ENCODE measurements at regions not wholly inside any gene's neighbourhood (a gene's known extent, or its start where the extent isn't known, plus 50 kb on each side); places are given as distances from the start of the nearest gene placed in this dataset.

- no peak for TF ChIP-seq OSR1 (CRISPR knock-in tag; IDR thresholded peaks at IDR 0.05)
- no peak for TF ChIP-seq RARB (CRISPR knock-in tag; IDR thresholded peaks at IDR 0.05)
- no peak for TF ChIP-seq TCF4 (CRISPR knock-in tag; IDR thresholded peaks at IDR 0.05; ENCODE audit: borderline replicate concordance)
- TF ChIP-seq ZFP30 (CRISPR knock-in tag; IDR thresholded peaks at IDR 0.05) = no peak
- TF ChIP-seq ARNTL (CRISPR knock-in tag; IDR thresholded peaks at IDR 0.05; ENCODE audit: borderline replicate concordance, low read depth) = no peak
- no peak for TF ChIP-seq BACH2 (CRISPR knock-in tag; IDR thresholded peaks at IDR 0.05; ENCODE audit: borderline replicate concordance)
- TF ChIP-seq TOX (CRISPR knock-in tag; IDR thresholded peaks at IDR 0.05; ENCODE audit: borderline replicate concordance) = no peak
- no peak for TF ChIP-seq ESRRG (CRISPR knock-in tag; IDR thresholded peaks at IDR 0.05)
- no peak for TF ChIP-seq TSHZ2 (CRISPR knock-in tag; IDR thresholded peaks at IDR 0.05)
Observed at GRCh38 chr15:55005679-55006078, 191.1 kb downstream of the RSL24D1 start.

Measured in SK-N-SH treated with all-trans-retinoic acid at 6 μM for 48 hours (cell line).